ENCODE measurements at regions not wholly inside any gene's neighbourhood (a gene's known extent, or its start where the extent isn't known, plus 50 kb on each side); places are given as distances from the start of the nearest gene placed in this dataset.
"Not testable (repeated sequence)": the region's sequence is repeated elsewhere in the genome, so short reads cannot be mapped to it uniquely, and the experiment has no call there.

DNA sequence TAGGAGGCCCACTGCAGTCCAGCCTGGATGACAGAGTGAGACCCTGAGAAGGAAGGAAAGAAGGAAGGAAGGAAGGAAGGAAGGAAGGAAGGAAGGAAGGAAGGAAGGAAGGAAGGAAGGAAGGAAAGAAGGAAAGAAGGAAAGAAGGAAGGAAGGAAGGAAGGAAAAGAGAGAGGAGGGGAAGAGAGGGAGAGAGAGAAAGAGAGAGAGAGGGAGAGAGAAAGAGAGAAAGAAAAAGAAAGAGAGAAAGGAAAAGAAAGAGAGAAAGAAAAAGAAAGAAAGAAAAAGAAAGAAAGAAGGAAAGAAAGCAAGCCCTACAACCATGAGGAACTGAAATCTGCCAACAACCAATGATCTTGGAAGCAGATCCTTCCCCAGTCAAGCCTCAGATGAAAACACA, 124.9 kb upstream of the BCOR start:
- DNase-seq, result not testable (repeated sequence)

DNA sequence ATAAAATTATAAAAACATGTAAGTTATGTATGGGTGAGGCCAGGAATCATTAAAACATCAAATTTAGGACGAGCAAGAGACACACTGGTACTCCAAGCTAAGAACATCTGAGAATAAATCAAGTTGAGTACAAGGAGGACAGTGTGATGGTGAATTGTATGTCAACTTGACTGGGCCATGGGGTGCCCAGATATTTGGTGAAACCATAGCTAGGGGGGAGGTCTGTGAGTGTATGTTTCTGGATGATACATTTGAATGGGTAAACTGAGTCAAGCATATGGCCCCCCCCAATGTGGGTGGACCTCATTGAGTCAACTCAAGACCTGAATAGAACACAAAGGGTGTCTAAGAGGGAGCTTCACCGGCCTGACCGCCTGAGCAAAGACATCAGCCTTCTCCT, 115.3 kb upstream of the BCOR start:
- DNase-seq, result no peak

DNA sequence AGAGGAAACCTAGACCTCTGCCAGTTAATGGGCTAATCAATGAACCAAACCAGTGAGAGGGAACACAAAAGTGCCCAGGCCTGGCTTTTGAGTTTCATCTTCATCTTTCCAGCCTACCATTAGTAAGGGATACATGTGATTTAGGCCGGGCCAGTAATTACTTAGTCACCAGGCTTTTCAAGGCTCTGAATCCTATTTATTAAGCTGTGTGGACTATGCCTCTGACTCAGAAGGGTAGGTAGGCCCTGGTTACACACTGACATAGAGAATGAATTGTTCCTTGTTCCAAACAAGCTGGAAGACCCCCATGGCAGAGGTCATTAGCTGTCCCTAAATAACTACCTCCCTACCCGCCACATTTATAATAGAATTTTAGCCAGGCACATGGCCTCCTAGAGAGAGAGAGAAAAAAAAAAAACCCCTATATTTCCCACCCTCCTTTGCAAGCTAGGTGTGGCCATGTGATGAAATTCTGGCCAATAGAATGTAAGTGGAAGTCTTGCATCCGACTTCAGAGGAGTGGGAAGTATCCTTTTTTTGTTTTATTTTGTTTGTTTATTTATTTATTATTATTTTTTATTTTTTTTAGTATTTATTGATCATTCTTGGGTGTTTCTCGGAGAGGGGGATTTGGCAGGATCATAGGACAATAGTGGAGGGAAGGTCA, 112.3 kb upstream of the BCOR start:
- DNase-seq, result no peak

DNA sequence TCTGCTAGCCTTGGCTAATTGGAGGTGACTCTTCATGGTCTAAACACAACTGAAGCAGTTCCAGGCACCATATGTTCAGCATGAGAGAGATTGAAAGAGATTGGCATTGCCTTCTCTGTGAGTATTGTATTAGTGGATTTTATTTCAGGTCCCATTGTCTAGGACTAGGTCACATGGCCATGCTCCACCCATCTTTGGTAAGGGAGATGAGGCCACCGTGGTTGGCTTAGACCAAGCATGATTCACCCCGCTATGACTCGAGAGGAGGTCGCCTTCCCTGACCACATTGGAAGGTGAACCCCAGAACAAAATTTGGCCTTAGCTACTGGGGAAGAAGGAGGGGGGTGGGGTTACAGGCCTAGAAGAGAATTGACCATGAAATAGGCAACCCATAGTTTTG, 109.9 kb upstream of the BCOR start:
- no peak for DNase-seq

DNA sequence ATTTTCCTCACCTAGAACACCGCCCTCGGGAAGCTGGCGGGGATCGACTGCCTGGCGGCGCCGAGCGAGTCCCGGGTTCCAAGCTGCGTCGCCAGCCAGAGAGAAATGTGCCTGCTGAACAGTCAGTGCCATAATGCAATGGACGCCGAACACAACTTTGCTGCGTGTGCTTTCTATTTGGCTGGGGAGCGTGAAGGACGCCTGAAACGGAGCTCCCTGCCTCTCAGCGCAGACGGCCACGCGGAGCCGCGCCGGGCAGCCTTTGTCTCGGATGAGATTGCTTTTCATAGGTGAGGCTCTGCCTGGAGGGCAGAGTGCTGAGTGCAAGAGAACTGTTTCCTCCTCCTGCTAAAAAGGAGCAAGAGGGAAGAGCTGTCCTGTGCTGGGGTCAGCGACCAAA, 107.7 kb upstream of the BCOR start:
- DNase-seq, result no peak

DNA sequence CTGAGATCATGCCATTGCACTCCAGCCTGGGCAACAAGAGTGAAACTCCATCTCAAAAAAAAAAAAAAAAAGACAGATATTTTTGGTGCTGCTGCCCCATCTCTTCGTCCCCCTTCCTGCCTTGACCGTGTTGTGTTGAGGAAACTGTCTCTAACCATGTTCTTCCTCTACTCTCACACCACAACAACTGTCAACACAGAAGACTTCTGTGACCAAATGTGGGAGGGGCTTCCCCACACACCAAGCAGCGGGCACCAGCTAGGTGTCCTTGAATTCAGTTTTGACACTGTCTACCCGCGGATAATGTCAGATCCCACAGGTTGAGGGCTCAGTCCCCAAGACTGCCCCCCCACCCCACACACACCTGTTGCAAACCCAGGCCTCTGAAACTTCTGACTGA, 104.7 kb upstream of the BCOR start:
- no peak for DNase-seq

DNA sequence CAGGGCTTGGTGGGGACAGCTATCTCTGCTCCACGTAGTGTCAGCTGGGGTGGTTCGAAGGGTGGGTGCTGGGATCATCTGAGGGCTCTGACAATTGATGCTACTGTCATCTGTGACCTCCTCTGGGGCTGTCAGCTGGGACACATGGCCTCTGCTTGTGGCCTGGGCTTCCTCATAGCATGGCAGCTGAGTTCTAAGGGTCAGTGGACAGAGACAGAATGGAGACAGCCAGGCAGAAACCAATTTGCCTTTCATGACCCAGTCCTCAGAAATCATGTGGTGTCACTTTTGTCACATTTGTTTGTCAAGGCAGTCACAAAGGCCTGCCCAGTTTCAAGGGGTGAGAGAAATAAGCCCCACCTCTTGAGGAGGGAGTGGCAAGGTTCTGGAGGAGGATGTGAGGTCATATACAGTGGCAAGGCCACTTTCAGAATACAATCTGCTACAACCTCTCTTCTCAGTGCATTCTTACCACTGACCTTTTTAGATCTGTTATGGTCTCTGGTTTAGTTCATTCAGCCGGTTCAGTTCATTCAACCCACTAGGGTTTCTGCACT, 103.6 kb upstream of the BCOR start:
- DNase-seq, result no peak

DNA sequence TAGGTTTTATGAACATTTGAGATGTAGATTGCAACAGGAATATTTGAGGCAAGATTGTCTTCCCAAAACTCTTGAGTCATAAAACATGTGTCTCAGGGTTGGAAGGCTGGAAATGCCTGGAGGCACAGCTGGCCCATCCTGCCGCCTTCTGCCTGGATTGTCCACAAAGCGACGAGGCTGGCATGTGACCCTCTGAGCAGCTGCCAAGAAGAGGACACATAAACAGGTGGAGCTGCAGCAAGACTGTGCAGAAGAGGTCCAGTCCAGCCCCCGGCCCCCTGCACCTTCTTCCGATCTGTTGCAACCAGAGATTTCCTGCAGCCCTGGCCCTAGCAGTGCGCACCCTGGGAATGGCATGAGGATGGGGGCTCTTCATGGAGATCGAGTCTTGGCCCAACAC, 101.9 kb upstream of the BCOR start:
- no peak for DNase-seq

DNA sequence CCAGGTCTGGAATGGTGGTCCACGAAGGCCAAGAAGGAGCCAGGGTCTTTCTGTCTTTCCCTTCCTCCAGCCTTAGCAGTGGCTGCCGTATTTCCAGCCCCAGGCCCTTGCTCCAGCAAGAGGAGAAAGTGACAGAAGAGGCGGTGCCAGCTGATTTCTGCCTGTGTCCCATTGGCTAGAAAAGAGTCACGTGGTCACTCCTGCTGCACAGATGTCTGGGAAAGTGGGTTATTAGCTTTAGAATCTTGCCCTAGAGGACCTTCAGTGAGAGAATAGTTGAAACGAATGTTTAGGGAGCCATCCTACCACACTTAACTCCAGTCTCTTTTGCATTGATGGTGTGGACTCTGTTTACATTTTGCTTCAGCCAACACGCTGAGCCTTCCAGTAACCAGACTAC, 99.3 kb upstream of the BCOR start:
- no peak for DNase-seq

DNA sequence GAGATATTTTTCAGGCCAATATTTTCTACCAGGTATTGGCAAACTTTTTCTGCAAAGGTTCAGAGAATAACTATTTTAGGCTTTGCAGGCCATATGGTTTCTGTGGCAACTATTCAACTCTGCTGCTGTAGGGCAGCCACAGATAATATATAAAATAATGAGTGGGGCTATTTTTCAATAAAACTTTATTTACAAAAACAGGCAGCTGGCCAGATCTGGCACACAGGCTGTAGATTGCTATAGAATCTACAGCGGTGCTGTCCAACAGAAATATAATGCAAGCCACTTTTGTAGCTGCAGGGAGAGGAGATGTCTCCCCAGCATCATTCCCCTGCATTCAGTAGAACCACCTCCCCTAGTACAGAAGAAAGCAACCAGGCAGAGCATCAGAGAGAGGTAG, 97.6 kb upstream of the BCOR start:
- DNase-seq, result no peak

DNA sequence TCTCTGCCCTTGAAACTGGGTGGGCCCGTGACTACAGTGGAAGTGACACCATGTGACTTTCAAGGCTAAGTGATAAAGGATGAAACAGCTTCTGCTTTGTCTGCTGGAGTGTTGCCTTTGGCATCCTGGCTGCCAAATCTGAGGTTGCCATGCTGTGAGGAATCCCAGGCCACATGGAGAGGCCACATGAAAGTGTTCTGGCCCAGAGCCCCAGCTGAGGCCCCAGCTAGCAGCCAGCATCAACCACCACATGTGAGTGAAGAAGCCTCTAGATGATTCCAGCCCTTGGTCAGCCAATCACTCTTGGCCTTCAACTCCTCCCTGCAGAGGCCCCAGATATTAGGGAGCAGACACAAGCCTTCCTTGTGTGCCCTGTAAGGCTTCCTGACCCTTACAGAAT, 94.4 kb upstream of the BCOR start:
- DNase-seq, result no peak

DNA sequence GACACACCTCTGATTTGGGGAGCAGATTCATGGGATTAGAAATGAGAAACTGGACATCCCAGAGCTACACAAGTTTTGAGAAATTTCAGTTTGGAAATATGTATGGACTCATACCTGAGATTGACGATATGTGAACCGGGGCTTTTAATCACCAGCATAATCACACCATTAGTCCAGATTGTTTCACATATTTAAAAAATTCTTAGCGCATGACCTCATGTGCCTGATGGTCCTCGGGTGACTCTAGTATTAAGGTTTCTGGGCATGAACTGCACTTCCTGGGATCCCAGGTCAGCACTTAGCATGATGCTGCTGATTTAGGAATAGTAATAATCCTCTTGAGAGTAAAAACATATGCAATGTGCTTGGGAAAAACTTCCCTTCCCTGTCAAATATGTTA, 91.9 kb upstream of the BCOR start:
- DNase-seq, result no peak

DNA sequence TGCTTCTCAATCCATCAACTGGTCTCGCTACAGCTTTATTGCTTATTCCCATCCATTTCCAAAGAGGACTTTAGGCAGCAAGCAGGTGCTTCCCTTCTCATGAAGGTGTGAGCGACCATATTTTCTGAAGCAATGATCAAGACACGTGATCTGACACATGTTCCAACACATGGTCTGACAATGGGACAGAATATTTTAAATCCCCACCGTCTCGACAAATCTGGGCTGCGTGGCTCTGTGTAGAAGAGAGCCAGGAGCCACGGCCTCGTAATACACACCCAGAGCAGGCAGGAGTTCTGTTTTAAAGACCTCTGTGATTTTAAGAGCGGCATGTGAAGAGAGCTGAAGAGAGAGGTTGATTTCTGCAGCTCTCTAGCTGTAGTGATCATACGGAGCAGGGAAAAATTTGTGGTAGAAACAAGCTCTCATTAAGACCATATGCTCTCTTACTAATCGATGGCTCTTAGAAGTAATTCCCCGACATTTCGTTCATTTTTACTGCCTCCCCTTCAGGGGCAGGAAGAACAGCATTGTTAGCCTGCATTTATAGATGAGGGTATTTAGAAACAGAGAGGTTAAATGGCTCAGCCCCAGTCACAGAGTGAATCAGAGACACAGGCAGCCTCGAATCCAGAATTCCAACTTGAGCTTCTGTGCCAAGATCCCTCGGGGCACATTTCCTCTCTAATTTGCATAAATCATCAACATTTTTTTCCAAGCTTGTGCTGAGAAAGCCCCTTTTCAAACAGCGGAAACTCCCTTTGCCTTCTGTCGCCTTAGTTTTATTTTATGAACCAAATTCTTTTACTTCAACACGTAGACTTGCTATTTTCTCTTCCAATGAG, 91.0 kb upstream of the BCOR start:
- no peak for DNase-seq

DNA sequence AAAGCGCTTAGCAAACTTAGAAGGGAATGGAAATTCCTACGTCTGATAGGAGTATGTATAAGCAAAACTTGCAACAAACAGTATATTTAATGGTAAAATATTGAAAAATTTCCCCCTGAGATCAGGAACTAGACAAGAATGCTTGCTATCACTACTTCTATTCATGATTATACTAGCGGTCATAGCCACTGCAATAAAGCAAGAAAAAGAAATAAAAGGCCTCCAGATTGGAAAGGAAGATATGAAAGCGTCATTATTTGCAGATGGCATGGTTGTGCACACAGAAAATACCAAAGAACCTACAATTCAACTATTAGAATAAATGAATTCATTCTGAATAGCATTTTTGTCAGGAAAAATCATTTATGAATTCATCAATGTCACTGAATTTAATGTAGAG, 87.2 kb upstream of the BCOR start:
- no peak for DNase-seq

DNA sequence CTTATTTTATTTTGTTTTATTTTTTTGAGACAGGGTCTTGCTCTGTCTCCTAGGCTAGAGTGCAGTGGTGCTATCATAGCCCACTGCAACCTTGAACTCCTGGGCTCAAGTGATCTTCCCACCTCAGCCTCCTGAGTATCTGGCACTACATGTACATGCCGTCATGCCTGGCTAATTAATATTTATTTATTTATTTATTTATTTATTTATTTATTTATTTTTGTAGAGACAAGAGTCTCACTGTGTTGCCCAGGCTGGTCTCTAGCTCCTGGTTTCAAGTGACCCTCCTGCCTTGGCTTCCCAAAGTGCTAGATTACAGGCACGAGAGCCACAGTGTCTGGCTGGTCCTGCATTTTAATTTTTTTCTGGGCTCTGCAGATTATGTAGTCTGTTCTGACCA, 84.9 kb upstream of the BCOR start:
- no peak for DNase-seq

DNA sequence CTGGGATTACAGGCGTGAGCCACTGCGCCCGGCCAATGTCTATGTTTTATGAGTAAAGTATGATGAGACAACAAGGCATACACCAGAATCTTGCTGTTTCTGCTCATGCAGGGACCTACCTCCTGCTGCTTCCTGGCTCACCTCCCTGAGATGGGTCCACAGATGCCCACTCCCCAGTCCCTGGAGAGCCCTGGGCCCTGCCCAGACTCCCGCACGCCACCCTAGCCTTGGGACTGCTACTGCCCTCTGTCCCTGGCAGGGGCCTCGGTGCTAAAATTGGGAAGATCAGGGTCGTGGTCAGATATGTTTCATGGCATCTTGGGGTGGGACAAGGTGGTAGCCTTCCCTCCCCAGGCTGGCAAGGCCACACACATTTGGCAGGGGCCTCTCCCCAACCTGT, 84.3 kb upstream of the BCOR start:
- DNase-seq, result no peak

DNA sequence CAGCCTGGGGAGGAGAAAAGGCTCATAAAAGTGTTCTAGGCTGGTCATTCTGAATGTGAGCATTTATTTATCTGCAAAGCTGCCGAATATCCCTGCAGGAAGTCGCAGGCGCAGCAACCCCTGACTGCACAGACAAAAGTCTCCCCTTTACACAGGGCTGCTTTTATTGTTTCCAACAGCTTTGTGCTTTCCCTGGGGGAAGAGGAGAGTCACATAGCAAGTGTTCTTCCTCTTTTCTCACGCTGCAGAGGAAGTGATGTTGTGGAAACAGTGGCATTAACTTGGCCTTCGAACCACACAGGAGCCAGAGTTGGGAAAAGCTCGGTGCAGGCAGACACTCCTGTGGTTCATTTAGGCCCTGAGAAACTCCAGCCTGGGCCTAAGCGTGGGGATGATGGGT, 81.5 kb upstream of the BCOR start:
- no peak for DNase-seq

DNA sequence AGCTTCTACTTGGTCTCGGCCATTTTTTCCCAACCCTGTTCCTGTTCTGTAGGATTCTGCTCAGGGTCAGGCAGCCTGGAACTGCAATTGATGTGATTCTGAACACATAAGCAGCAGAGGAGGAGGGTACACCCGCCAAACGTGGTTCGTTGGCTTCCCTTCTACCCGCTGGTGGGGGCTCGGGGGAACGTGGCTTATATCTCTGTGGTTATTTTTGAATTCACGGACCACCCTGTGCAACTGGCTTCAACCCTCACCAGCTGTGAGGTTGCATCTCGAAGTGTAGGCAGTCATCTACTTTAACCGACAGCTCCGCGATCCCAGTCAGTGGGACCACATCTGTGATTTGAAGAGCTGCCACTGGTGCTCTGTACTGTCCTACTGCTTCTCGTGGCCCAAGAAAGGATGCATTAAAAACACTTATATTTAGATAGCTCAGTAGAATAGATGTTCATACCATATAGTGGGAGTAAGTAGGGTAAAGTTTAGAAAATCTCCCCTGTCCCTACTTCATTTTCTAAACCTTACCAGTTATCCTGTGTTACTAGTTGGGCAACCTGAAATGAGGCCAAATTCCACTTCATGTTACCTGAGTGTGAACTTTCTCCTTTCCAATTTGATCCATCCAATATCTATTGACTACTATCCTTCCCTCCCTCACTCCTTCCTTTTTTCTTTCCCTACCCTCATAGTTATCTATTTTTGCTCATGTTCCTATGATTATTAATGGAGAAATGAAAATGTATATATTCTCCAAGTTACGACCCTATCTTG, 80.4 kb upstream of the BCOR start:
- no peak for DNase-seq

DNA sequence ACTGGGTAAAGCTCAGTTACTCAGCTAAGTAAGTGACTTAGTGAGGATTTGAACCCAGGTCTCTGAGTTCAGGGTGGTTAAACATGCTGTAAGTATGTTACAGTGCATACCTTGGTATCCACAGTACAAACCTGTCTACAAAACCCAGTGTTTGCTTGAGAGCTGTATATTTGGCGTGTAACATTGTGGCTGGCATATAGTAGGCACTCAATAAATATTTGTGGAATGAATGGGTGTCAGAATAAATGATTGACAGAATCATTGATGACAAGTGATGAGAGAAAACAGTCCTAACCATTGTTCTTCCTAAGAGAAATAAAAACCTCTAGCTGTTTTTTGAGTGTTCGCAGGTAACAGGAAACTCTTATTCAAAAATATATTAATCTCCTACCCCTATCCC, 79.7 kb upstream of the BCOR start:
- no peak for DNase-seq

DNA sequence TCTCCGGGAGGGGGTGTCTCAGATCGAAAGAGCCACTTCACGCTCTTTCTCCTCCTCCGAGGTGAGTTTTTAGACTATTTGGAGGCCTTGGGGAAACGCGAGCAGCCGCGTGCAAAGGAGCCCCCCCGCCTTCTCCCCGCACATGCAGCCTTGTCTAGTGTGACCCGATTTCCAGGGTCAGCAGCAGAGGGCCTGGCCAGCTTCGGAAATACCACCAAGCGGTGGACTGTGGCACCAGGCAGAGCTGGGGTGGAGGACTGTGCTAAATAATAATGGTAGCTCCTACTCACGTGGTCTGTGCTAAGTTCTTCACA, 79.3 kb upstream of the BCOR start:
- no peak for DNase-seq

DNA sequence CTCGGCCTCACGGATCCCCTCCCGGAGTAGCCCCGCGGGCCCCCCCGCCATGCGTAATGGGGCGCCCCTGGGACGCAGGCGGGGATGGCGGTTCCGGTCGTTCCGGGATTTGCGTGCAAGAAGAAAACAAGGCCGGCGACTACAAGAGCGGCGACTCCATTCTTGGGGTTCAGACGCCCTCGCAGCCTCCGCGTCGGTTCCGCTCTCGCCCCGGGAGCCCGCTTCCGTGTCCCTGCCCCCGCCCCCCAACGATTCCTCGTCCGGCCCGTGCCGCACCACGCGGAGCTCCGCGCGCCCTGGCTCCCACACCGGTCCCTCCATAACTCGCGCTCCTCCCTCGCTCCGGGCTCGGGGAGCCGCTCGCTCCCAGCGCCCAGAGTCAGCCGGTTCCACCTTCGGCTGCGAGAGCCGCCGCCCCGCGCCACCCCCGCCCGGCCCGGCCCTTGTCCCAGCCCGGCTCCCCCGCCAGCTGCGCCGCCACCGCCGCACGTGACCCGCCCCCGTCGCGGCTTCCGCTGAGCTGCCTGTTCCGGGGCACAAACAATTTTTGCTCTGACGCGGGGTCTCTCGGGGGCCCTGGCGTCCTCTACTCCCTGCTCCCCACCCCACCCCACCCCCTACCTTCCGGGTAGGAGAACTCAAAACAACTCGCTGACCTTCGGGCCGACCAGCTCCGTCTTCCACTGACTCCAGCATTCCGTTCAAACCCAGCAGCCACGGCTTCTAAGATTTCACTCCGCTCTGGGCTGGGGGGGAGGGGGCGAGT, 78.8 kb upstream of the BCOR start:
- DNase-seq, result peak; percentile 72

DNA sequence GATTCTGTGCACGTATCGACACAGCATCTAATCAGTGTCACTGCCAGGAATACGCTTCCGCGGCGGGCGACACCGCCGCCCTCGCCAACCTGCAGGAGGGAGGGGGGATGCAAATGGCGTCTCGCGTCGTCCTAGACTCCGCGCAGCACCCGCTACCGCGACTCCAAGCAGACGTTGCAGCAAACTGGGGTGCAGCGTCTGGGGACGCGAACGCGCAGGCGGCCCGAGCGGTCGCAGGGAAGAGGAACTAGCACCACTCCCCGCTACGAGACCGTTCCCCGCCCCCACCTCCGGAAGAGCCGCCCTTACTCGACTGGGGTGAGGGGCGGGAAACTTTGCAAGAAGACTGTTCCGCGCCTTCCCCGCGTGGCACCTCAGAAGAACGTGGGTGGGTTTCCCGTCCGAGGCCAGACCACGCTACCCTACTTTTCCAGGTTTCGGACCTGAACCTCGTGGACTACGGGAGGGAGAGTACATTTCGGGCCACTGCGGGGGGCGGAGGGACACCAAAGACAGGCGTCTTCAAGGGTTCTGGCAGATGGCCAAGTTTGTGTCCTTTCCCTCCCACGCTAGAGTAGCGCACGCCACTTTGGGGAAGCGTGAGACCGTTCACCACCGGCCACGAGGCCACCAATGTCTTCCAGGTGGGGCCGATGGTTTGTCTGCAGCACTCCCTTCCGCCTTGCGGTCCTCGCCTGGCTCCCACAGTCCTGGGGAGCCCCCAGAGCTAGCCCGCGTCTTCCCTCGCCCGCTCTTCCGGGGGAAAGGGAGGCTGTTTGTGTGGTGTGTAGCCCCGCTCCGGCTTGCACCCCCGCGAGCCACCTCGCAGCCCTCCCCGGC, 78.0 kb upstream of the BCOR start:
- DNase-seq, result peak; percentile 70

All from stimulated activated CD4-positive, alpha-beta T cell treated with anti-CD3 and anti-CD28 coated beads, Interleukin-12 subunit alpha, Interleukin-12 subunit beta, amount 100 ng/mL, for 4 hours (primary cell).